ENCODE measurements at regions not wholly inside any gene's neighbourhood (a gene's known extent, or its start where the extent isn't known, plus 50 kb on each side); places are given as distances from the start of the nearest gene placed in this dataset.

DNA sequence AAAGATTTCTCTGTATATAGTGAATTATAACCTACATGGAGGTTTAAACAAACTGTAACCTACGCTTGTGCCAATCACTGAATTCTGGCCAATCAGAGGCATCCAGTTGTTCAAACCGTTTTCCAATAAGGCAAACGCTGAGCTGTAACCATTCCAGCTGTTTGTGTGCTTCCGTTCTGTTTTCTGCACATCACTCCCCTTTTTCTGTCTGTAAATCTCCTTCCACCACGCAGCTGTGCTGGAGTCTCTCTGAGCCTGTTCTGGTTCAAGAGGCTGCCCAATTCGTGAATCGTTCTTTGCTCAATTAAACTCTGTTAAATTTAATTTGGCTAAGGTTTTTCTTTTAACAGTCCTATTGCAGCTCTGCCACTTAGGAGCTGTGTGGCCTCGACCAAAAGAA, 552.5 kb downstream of the FGF9 start:
- TF ChIP-seq, protein P1, sequence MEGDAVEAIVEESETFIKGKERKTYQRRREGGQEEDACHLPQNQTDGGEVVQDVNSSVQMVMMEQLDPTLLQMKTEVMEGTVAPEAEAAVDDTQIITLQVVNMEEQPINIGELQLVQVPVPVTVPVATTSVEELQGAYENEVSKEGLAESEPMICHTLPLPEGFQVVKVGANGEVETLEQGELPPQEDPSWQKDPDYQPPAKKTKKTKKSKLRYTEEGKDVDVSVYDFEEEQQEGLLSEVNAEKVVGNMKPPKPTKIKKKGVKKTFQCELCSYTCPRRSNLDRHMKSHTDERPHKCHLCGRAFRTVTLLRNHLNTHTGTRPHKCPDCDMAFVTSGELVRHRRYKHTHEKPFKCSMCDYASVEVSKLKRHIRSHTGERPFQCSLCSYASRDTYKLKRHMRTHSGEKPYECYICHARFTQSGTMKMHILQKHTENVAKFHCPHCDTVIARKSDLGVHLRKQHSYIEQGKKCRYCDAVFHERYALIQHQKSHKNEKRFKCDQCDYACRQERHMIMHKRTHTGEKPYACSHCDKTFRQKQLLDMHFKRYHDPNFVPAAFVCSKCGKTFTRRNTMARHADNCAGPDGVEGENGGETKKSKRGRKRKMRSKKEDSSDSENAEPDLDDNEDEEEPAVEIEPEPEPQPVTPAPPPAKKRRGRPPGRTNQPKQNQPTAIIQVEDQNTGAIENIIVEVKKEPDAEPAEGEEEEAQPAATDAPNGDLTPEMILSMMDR (conservative IDR thresholded peaks at IDR 0.05; ENCODE audit: low read length) = no peak
- no peak for TF ChIP-seq EZH2phosphoT487 (IDR thresholded peaks at IDR 0.05; ENCODE audit: borderline replicate concordance)
